ENCODE measurements at regions not wholly inside any gene's neighbourhood (a gene's known extent, or its start where the extent isn't known, plus 50 kb on each side); places are given as distances from the start of the nearest gene placed in this dataset.
"Not testable (repeated sequence)": the region's sequence is repeated elsewhere in the genome, so short reads cannot be mapped to it uniquely, and the experiment has no call there.

DNA sequence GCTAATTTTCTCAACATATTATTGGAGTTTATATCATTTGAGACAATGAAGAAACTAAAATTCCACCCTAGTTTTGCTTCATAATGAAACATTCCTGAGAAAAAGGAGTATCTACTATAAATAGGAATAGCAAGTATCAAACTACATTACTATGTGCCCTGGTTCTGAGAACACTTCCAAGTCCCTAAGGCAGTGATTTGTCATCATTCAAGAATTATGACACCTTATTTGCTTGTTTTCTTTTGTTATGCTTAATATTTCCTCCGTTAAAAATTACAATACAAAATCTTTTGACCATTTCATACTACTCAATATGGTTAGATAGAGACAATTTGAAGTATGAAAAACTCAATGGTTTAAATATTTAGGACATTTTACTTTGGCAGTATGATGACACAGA lies 707.8 kb upstream of the GOLIM4 start:
- no peak overlapping the region for H3K4me3 ChIP-seq (ENCODE audit: extremely low read depth, insufficient read depth, low read length, poor library complexity, severe bottlenecking)
- no CpG with 5 or more reads among the region's 1 CpG for WGBS, 2 experiments (ENCODE audit: insufficient coverage in 2 of 2)
- no peak overlapping the region for H3K27ac ChIP-seq (ENCODE audit: low read depth, low read length, severe bottlenecking)
- no peaks in the 10 kb centered on the region for H3K36me3 ChIP-seq (ENCODE audit: control insufficient read depth, insufficient read depth, low read length)
- H3K9me3 ChIP-seq (ENCODE audit: control insufficient read depth, low read length) = no peaks in the 10 kb centered on the region
- H3K4me1 ChIP-seq (ENCODE audit: control insufficient read depth, insufficient read depth, low read length, poor library complexity, severe bottlenecking) = no peaks in the 10 kb centered on the region

DNA sequence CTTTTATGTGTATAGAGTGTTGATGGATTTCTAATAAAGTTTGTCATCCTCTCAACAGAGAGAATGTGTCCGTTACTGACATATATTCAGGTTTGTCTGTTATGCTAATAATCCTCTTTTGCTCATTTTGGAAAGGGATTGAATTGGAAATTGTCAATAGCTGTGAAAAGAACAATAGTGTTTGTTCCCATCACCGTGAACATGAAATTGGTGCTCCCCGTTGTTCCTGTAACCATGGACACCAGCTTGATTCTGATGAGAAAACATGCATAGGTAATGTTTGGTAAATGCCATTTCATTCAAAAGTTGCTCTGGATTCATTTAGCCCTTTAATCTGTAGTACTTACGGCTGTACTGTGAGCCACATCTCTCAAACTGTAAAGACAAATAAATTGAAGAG lies 707.0 kb upstream of the GOLIM4 start:
- Histone ChIP-seq H3K36me3 (ENCODE audit: control insufficient read depth, insufficient read depth, low read length) (no peaks in the 10 kb centered on the region), H3K4me1 (ENCODE audit: control insufficient read depth, insufficient read depth, low read length, poor library complexity, severe bottlenecking) (no peaks in the 10 kb centered on the region), H3K9me3 (ENCODE audit: control insufficient read depth, low read length) (no peaks in the 10 kb centered on the region), H3K4me3 (ENCODE audit: extremely low read depth, insufficient read depth, low read length, poor library complexity, severe bottlenecking) (no peak overlapping the region), H3K27ac (ENCODE audit: low read depth, low read length, severe bottlenecking) (no peak overlapping the region)
- 61 to 72% methylated on average over 2 to 3 of the region's 4 CpGs for WGBS, 2 experiments (ENCODE audit: insufficient coverage in 2 of 2)

DNA sequence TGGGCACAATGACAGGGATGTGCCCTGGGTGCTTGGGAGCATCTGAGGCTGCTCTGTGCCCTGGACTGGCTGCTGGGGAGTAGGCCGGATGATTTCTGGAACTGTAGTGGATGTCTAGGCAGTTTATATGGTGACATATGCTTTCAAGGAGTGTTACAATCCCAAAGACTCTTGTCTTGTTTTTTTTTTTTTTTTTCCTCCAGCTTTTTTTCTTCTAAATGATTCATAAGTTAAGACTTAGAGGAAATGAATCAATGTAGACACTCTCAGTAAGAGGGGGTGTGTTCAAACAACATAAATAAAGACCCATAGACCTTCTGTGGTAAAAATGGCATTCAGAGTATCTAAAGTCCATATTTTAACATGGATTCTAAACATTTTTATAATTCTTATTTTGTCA lies 706.1 kb upstream of the GOLIM4 start:
- 83 to 100% methylated on average over 1 of the region's 1 CpG for WGBS, 2 experiments (ENCODE audit: insufficient coverage in 2 of 2)
- Histone ChIP-seq H3K36me3 (ENCODE audit: control insufficient read depth, insufficient read depth, low read length) (no peaks in the 10 kb centered on the region), H3K27ac (ENCODE audit: low read depth, low read length, severe bottlenecking) (no peak overlapping the region), H3K4me3 (ENCODE audit: extremely low read depth, insufficient read depth, low read length, poor library complexity, severe bottlenecking) (no peak overlapping the region), H3K4me1 (ENCODE audit: control insufficient read depth, insufficient read depth, low read length, poor library complexity, severe bottlenecking) (no peaks in the 10 kb centered on the region), H3K9me3 (ENCODE audit: control insufficient read depth, low read length) (no peaks in the 10 kb centered on the region)

DNA sequence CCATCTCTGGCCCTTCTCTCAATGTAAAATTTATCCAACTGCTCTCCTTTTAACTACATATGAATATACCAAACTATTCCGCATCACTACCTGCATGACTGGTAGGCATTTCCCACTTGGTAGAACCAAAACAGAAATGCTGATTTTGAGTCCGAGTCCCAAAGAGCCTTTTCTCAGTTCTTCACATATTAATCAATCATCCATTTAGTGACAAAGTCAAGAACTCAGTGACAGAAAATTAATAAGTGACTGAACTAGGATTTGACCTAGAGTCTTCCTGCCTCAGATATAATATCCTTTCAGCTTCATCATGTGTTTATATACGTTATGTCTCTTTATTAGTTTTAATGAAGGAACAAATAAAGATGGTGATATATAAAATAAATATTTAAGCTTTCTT lies 700.6 kb upstream of the GOLIM4 start:
- Histone ChIP-seq H3K36me3 (ENCODE audit: control insufficient read depth, insufficient read depth, low read length) (no peaks in the 10 kb centered on the region), H3K9me3 (ENCODE audit: control insufficient read depth, low read length) (no peaks in the 10 kb centered on the region), H3K4me3 (ENCODE audit: extremely low read depth, insufficient read depth, low read length, poor library complexity, severe bottlenecking) (no peak overlapping the region), H3K4me1 (ENCODE audit: control insufficient read depth, insufficient read depth, low read length, poor library complexity, severe bottlenecking) (no peaks in the 10 kb centered on the region), H3K27ac (ENCODE audit: low read depth, low read length, severe bottlenecking) (no peak overlapping the region)
- WGBS, 2 experiments (ENCODE audit: insufficient coverage in 2 of 2) = 92 to 100% methylated on average over 1 to 2 of the region's 3 CpGs

DNA sequence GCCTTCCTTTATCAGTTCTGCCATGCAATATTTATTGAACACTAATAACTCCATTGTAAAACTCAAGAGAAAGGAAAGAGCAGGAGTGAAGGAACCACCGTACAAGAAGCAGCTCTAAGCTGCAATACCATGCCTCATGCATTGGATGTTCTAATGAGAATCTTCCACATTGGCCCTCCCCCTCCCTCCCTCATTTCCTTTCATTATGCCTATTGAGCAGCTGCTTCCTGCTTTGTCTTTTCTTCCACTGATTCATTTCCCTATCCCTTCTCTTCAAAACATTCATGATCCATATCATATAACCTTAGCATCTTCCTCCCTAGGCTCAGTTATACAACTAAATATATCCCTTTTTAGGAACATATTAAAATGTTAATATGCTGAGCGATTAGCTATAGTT lies 698.7 kb upstream of the GOLIM4 start:
- H3K4me1 ChIP-seq (ENCODE audit: control insufficient read depth, insufficient read depth, low read length, poor library complexity, severe bottlenecking) = no peaks in the 10 kb centered on the region
- 83% methylated on average over 1 of the region's 2 CpGs; no CpG with 5 or more reads in 1 of the 2 experiments for WGBS, 2 experiments (ENCODE audit: insufficient coverage in 2 of 2)
- no peak overlapping the region for H3K27ac ChIP-seq (ENCODE audit: low read depth, low read length, severe bottlenecking)
- no peaks in the 10 kb centered on the region for H3K36me3 ChIP-seq (ENCODE audit: control insufficient read depth, insufficient read depth, low read length)
- no peaks in the 10 kb centered on the region for H3K9me3 ChIP-seq (ENCODE audit: control insufficient read depth, low read length)
- no peak overlapping the region for H3K4me3 ChIP-seq (ENCODE audit: extremely low read depth, insufficient read depth, low read length, poor library complexity, severe bottlenecking)

DNA sequence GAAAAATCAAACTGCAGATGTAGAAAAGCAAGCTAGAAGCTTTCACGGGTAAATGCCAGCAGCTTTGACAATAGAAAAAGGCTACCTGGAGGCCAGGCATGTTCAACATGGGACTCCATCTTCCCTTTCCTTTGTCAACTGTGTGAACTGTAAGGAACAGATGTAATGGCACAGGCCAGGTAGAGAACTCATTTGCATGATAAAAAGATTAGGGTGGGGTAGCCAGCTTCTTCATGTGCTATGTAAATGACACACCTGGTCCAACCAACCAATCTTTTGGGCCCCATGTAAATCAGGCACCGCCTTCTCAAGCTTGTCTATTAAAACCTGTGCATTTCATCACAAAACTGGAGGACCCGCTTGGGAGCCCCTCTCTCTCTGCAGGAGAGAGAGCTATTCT lies 686.5 kb upstream of the GOLIM4 start:
- Histone ChIP-seq H3K9me3 (ENCODE audit: control insufficient read depth, low read length) (peaks cover 2% of the 10 kb centered on the region), H3K4me3 (ENCODE audit: extremely low read depth, insufficient read depth, low read length, poor library complexity, severe bottlenecking) (no peak overlapping the region), H3K4me1 (ENCODE audit: control insufficient read depth, insufficient read depth, low read length, poor library complexity, severe bottlenecking) (no peaks in the 10 kb centered on the region), H3K36me3 (ENCODE audit: control insufficient read depth, insufficient read depth, low read length) (no peaks in the 10 kb centered on the region), H3K27ac (ENCODE audit: low read depth, low read length, severe bottlenecking) (no peak overlapping the region)
- 82 to 100% methylated on average over 2 to 3 of the region's 3 CpGs for WGBS, 2 experiments (ENCODE audit: insufficient coverage in 2 of 2)

DNA sequence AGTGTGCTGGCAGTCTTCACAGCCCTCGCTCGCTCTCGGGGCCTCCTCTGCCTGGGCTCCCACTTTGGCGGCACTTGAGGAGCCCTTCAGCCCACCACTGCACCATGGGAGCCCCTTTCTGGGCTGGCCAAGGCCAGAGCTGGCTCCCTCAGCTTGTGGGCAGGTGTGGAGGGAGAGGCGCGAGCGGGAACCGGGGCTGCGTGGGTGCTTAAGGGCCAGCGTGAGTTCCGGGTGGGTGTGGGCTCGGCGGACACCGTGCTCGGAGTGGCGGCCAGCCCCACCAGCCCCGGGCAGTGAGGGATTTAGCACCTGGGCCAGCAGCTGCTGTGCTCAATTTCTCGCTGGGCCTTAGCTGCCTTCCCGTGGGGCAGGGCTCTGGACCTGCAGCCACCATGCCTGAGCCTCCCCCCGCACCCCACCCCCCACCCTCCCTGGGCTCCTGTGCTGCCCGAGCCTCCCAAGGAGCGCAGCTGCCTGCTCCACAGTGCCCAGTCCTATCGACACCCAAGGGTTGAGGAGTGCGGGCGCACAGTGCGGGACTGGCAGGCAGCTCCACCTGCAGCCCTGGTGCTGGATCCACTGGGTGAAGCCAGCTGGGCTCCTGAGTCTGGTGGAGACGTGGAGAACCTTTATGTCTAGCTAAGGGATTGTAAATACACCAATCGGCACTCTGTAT lies 684.4 kb upstream of the GOLIM4 start:
- H3K27ac ChIP-seq (ENCODE audit: low read depth, low read length, severe bottlenecking); H3K4me3 ChIP-seq (ENCODE audit: extremely low read depth, insufficient read depth, low read length, poor library complexity, severe bottlenecking); H3K4me1 ChIP-seq (ENCODE audit: control insufficient read depth, insufficient read depth, low read length, poor library complexity, severe bottlenecking); H3K36me3 ChIP-seq (ENCODE audit: control insufficient read depth, insufficient read depth, low read length); H3K9me3 ChIP-seq (ENCODE audit: control insufficient read depth, low read length): not testable (repeated sequence)
- WGBS, 2 experiments (ENCODE audit: insufficient coverage in 2 of 2) = 89 to 95% methylated on average over 13 to 24 of the region's 28 CpGs

DNA sequence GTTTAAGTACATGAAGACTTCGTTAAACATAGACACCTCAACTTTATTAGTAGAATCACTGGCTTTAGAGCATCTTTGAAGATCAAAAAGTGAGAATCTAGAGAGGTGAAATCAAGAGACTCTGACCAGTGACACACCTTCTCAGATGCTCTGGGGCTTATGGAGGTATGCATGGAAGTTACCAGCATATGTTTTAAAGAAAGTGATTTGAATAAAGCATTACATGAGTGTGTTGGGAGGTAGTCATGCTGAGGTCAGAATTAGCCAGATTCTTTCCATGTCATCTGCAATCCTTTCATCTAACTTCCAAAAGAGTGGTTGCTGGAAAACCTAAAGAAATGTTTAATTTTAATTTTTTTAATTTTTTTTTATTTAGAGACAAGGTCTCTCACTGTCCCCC lies 658.0 kb upstream of the GOLIM4 start:
- Histone ChIP-seq H3K9me3 (ENCODE audit: control insufficient read depth, low read length) (no peaks in the 10 kb centered on the region), H3K4me3 (ENCODE audit: extremely low read depth, insufficient read depth, low read length, poor library complexity, severe bottlenecking) (no peak overlapping the region), H3K36me3 (ENCODE audit: control insufficient read depth, insufficient read depth, low read length) (no peaks in the 10 kb centered on the region), H3K4me1 (ENCODE audit: control insufficient read depth, insufficient read depth, low read length, poor library complexity, severe bottlenecking) (no peaks in the 10 kb centered on the region), H3K27ac (ENCODE audit: low read depth, low read length, severe bottlenecking) (no peak overlapping the region)
- no CpG with 5 or more reads among the region's 1 CpG for WGBS, 2 experiments (ENCODE audit: insufficient coverage in 2 of 2)

DNA sequence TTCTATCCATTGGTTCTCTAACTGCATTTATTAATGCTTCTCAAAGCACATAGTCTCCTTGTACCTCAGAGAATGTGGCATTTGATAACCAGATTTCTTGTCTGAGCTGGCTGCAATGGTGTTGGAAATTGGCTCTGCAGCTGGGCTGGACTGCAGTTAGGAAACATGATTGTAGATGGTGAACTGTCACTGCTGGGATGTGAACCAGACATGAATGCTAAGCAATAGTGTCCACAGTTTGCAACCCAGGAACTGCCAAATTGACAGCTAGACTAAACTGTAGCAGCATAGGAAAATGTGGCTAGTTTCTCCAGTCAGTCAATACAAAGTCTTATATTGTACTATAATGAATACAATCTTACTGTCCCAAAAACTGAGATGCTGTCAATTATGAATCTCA lies 656.6 kb upstream of the GOLIM4 start:
- Histone ChIP-seq H3K27ac (ENCODE audit: low read depth, low read length, severe bottlenecking) (no peak overlapping the region), H3K36me3 (ENCODE audit: control insufficient read depth, insufficient read depth, low read length) (no peaks in the 10 kb centered on the region)

DNA sequence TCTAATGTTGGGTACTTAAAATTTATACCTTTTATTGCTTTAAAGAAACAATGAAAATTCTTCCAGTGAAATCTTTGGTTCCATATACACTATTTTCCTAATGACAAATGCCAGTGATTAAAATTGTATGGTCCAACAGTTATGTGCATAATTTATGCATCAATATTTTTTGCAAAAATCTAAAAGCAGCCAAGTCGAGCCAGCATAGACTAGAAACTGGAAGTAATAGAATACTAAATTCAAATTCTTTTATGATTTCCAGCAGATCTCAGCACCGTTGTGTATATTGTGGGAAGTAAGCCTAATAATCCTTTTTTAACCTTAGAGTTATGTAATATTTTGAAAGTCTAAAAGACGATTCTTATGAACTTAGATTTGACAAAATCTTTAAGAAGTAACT lies 652.0 kb upstream of the GOLIM4 start:
- H3K4me3 ChIP-seq (ENCODE audit: extremely low read depth, insufficient read depth, low read length, poor library complexity, severe bottlenecking) = no peak overlapping the region
- H3K27ac ChIP-seq (ENCODE audit: low read depth, low read length, severe bottlenecking) = no peak overlapping the region
- no CpG with 5 or more reads among the region's 3 CpGs for WGBS, 2 experiments (ENCODE audit: insufficient coverage in 2 of 2)
- H3K36me3 ChIP-seq (ENCODE audit: control insufficient read depth, insufficient read depth, low read length) = no peaks in the 10 kb centered on the region
- H3K4me1 ChIP-seq (ENCODE audit: control insufficient read depth, insufficient read depth, low read length, poor library complexity, severe bottlenecking) = no peaks in the 10 kb centered on the region
- no peaks in the 10 kb centered on the region for H3K9me3 ChIP-seq (ENCODE audit: control insufficient read depth, low read length)

More for the DNA sequence above, 656.6 kb upstream of the GOLIM4 start:
- H3K9me3 ChIP-seq (ENCODE audit: control insufficient read depth, low read length) = no peaks in the 10 kb centered on the region
- no peak overlapping the region for H3K4me3 ChIP-seq (ENCODE audit: extremely low read depth, insufficient read depth, low read length, poor library complexity, severe bottlenecking)
- no peaks in the 10 kb centered on the region for H3K4me1 ChIP-seq (ENCODE audit: control insufficient read depth, insufficient read depth, low read length, poor library complexity, severe bottlenecking)

DNA sequence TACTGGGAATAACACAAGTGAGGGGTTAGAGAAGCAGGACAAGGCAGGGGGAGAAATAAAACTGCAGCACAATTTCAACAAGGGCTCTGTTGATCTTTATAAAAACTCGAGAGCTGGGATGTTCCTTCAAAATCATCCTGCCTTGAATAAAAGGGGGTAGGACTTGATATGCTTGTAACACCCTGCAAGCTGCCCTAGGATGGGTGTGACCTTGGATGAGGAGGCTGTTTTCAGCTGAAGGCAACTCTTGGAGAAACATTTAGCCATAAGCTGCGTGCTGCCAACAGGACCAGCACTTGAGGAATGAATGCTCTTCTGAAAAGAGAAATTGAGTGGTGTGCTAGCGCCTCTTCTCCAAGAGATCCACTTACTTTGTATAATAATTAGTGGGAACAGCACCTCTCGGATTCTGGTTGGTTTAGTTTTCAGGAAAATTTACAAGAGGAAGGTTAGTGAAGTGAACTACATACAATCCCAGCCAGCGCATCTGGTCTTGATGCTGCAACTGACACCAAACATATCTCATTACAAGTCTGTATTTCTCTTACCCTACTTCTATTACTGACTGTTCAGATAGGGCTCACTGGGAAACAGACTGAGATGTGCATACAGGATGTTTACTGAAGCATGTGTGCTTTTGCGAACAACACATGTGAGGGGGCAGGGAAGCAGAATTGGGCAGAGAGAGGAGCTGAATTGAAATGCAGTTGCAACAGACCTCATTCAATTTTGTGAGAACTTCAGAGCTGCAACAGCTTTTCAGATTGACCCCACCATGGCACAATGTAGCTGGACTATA lies 643.0 kb upstream of the GOLIM4 start:
- no peak overlapping the region for H3K27ac ChIP-seq (ENCODE audit: low read depth, low read length, severe bottlenecking)
- 90 to 100% methylated on average over 2 to 3 of the region's 6 CpGs for WGBS, 2 experiments (ENCODE audit: insufficient coverage in 2 of 2)

More for the DNA sequence above, 643.0 kb upstream of the GOLIM4 start:
- H3K4me3 ChIP-seq (ENCODE audit: extremely low read depth, insufficient read depth, low read length, poor library complexity, severe bottlenecking) = no peak overlapping the region
- H3K4me1 ChIP-seq (ENCODE audit: control insufficient read depth, insufficient read depth, low read length, poor library complexity, severe bottlenecking) = no peaks in the 10 kb centered on the region
- H3K9me3 ChIP-seq (ENCODE audit: control insufficient read depth, low read length) = peaks cover 6% of the 10 kb centered on the region
- no peaks in the 10 kb centered on the region for H3K36me3 ChIP-seq (ENCODE audit: control insufficient read depth, insufficient read depth, low read length)

Measured in mesodermal cell (in vitro differentiated cells).